Endodermal cell (in vitro differentiated cells): ENCODE measurements at regions not wholly inside any gene's neighbourhood (a gene's known extent, or its start where the extent isn't known, plus 50 kb on each side); places are given as distances from the start of the nearest gene placed in this dataset.

Experiments used
- DNase-seq: peaks from one replicate; pipeline ENCODE4 v3.0.0-alpha.2; 2017
- H3K27ac ChIP-seq: 2 replicates; pipeline ENCODE4 v1.5.1; 2013; ENCODE audit warnings: mild to moderate bottlenecking, low read depth, low read length, moderate library complexity
- H3K27me3 ChIP-seq: 2 replicates; pipeline ENCODE4 v1.6.1; 2013; ENCODE audit warnings: mild to moderate bottlenecking, low read length, moderate library complexity; ENCODE audit not compliant: insufficient read depth, control insufficient read depth, poor library complexity, severe bottlenecking
- H3K36me3 ChIP-seq: 2 replicates; pipeline ENCODE4 v1.7.0; 2013; ENCODE audit warnings: mild to moderate bottlenecking, low read length, moderate library complexity; ENCODE audit not compliant: control insufficient read depth, insufficient read depth
- H3K4me1 ChIP-seq: one replicate; pipeline ENCODE4 v1.7.0; 2013; ENCODE audit warnings: low read length; ENCODE audit not compliant: control insufficient read depth, insufficient read depth
- H3K4me3 ChIP-seq: 2 replicates; pipeline ENCODE4 v1.5.1; 2013; ENCODE audit warnings: mild to moderate bottlenecking, low read length, moderate library complexity
- H3K9ac ChIP-seq: 2 replicates; pipeline ENCODE4 v1.6.1; 2013; ENCODE audit warnings: mild to moderate bottlenecking, low read length, moderate library complexity; ENCODE audit not compliant: poor library complexity, severe bottlenecking; ENCODE audit errors: extremely low read depth
- H3K9me3 ChIP-seq: 2 replicates; pipeline ENCODE4 v1.6.1; 2013; ENCODE audit warnings: mild to moderate bottlenecking, low read length, moderate library complexity; ENCODE audit not compliant: control insufficient read depth
- H3K27ac Mint-ChIP-seq: 2 replicates; pipeline ENCODE4 v1.8.0; 2020; ENCODE audit warnings: mixed read lengths
- H3K27me3 Mint-ChIP-seq: 2 replicates; pipeline ENCODE4 v1.8.0; 2021; ENCODE audit warnings: mild to moderate bottlenecking, mixed read lengths; ENCODE audit not compliant: insufficient read depth
- H3K36me3 Mint-ChIP-seq: 2 replicates; pipeline ENCODE4 v1.8.0; 2020; ENCODE audit warnings: low read depth, mixed read lengths
- H3K4me1 Mint-ChIP-seq: 2 replicates; pipeline ENCODE4 v1.8.0; 2020; ENCODE audit warnings: mixed read lengths
- H3K4me3 Mint-ChIP-seq: 2 replicates; pipeline ENCODE4 v1.8.0; 2020; ENCODE audit warnings: mild to moderate bottlenecking, moderate library complexity, mixed read lengths
- H3K9me3 Mint-ChIP-seq: 2 replicates; pipeline ENCODE4 v1.8.0; 2020; ENCODE audit warnings: mild to moderate bottlenecking, mixed read lengths
- CTCF ChIP-seq: fragments of 200-600 bp; sonication (generic); conservative IDR thresholded peaks from 2 replicates; pipeline ENCODE4 v1.5.0; 2021; ENCODE audit warnings: antibody characterized with exemption, mild to moderate bottlenecking
- WGBS, 2 experiments: methylation state at CpG; one replicate each; pipeline versions ENCODE4 v1.1.5 to v1.1.7; 2013; ENCODE audit warnings: missing lambda C conversion rate in 2 of 2, mixed read lengths in 1 of 2; ENCODE audit not compliant: insufficient coverage in 1 of 2, insufficient read length in 1 of 2; 5-methylcytosine and 5-hydroxymethylcytosine counted together

DNA sequence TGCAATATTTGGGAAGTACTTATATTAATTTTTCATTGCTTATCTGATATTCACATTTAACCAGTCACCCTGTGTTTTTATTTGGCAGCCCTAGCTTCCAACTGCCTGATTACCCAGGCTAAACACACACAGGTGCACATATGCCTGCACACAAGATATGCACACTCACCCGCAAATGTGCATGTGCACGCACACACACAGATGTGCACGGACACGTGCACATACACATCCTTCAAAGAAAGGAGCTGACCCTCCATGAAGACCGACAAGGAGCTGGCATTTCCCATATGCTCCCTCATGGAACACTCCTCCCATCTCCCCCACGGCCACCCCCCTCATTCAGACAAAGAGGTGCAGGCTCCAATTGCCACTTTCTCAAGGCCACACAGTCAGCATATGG, 242.2 kb downstream of the ENGASE start:
- H3K4me1 Mint-ChIP-seq = peaks cover 8% of the 10 kb centered on the region
- 72 to 74% methylated on average over 4 to 6 of the region's 6 CpGs for WGBS, 2 experiments
- no peaks in the 10 kb centered on the region for H3K9me3 Mint-ChIP-seq
- Histone ChIP-seq H3K9me3 (no peaks in the 10 kb centered on the region), H3K4me3 (no peak overlapping the region), H3K27me3 (no peaks in the 10 kb centered on the region), H3K36me3 (no peaks in the 10 kb centered on the region), H3K27ac (no peak overlapping the region), H3K9ac (no peak overlapping the region), H3K4me1 (no peaks in the 10 kb centered on the region)
- H3K4me3 Mint-ChIP-seq = no peak overlapping the region
- no peak overlapping the region for H3K27ac Mint-ChIP-seq
- no peak for DNase-seq
- H3K36me3 Mint-ChIP-seq = no peaks in the 10 kb centered on the region
- TF ChIP-seq CTCF = no peak
- H3K27me3 Mint-ChIP-seq = peaks cover 5% of the 10 kb centered on the region

DNA sequence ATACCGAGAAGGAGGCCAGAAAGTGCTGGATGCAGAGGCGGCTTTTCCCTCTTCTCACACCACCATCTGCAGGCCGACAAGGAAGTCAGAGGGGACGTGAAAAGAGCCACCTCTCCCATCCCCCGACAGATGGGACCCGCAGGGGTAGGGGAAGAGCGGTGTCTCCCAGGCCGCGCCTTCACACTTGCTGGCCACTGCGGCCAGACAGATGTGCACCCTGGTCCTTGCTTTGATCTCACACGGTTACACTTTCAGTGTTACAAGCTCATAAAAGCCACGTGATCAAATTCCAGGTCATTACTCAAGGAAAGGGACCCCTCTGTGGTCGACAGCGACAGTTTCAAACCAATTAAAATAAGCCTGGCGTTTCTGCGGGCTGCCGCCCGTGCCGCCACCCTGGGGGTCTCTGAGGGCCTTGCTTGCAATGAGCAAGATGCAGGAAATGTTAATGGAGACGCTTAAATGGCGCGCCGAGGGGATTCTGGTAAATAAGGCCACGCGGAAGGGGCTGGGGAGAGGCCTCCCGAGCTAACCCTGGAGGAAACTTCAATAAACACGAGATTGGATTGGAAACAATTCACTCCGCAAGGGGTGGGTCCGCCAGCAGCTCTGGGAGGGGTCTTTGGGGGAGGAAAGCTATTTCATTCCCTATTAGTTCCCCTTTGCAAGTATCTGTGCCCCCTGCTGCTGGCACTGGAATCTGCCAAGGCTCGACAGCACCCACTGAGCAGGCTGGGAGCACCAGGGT, 240.9 kb downstream of the ENGASE start:
- peaks cover 2% of the 10 kb centered on the region for H3K27me3 Mint-ChIP-seq
- Histone ChIP-seq H3K9me3 (no peaks in the 10 kb centered on the region), H3K9ac (no peak overlapping the region), H3K27ac (peak overlapping the region; percentile 79), H3K36me3 (no peaks in the 10 kb centered on the region), H3K4me3 (no peak overlapping the region), H3K4me1 (no peaks in the 10 kb centered on the region), H3K27me3 (no peaks in the 10 kb centered on the region)
- TF ChIP-seq CTCF = no peak
- H3K4me1 Mint-ChIP-seq = peaks cover 8% of the 10 kb centered on the region
- no peak overlapping the region for H3K4me3 Mint-ChIP-seq
- no peaks in the 10 kb centered on the region for H3K36me3 Mint-ChIP-seq
- no peak for DNase-seq
- no peaks in the 10 kb centered on the region for H3K9me3 Mint-ChIP-seq
- no peak overlapping the region for H3K27ac Mint-ChIP-seq
- 78 to 79% methylated on average over 22 to 30 of the region's 30 CpGs for WGBS, 2 experiments

- no peak for TF ChIP-seq CTCF
- H3K4me3 Mint-ChIP-seq = no peak overlapping the region
- no peaks in the 10 kb centered on the region for H3K36me3 ChIP-seq
- no peaks in the 10 kb centered on the region for H3K27me3 Mint-ChIP-seq
- no peak overlapping the region for H3K27ac Mint-ChIP-seq
- WGBS, 2 experiments = 90 to 94% methylated on average over 5 to 13 of the region's 13 CpGs
- no peaks in the 10 kb centered on the region for H3K9me3 Mint-ChIP-seq
- peak overlapping the region; percentile 79 for H3K27ac ChIP-seq
- no peak overlapping the region for H3K4me3 ChIP-seq
- H3K9me3 ChIP-seq = no peaks in the 10 kb centered on the region
- peaks cover 8% of the 10 kb centered on the region for H3K4me1 Mint-ChIP-seq
- H3K4me1 ChIP-seq = no peaks in the 10 kb centered on the region
- no peaks in the 10 kb centered on the region for H3K27me3 ChIP-seq
- no peak for DNase-seq
- H3K9ac ChIP-seq = no peak overlapping the region
- H3K36me3 Mint-ChIP-seq = no peaks in the 10 kb centered on the region
These were observed 240.2 kb downstream of the ENGASE start for GRCh38 chr17:79314617-79315357.
